Endometrium (tissue), 2 donors: ENCODE measurements at regions not wholly inside any gene's neighbourhood (a gene's known extent, or its start where the extent isn't known, plus 50 kb on each side); places are given as distances from the start of the nearest gene placed in this dataset.
"Not testable (repeated sequence)": the region's sequence is repeated elsewhere in the genome, so short reads cannot be mapped to it uniquely, and the experiment has no call there.

Experiments
- FAIRE-seq: peaks from 2 replicates; lab custom pipeline; 2012; peaks lifted over from hg19 to GRCh38; lab: Jason Lieb, UNC
- donor health status: control.
- donor health status: control.

DNA sequence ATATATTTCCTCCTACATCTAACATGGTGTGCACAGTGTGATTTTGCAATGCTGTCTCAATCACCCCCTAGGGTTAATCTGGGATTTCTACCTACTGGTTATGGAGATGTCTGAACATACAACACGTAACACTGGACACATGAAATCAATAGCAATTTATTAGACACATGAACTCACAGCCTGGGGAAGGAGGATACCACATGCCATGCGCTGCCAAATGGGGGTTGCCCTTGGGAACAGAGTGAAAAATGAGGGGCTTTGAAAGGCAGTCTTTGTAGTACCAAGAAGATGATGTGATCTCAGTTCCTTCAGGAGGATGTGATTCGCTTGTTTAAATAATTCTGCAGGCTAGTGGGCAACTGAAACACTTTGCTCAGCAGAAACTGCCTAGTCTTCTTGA is 253.6 kb upstream of the LRRC4C start:
- FAIRE-seq, result no peak

DNA sequence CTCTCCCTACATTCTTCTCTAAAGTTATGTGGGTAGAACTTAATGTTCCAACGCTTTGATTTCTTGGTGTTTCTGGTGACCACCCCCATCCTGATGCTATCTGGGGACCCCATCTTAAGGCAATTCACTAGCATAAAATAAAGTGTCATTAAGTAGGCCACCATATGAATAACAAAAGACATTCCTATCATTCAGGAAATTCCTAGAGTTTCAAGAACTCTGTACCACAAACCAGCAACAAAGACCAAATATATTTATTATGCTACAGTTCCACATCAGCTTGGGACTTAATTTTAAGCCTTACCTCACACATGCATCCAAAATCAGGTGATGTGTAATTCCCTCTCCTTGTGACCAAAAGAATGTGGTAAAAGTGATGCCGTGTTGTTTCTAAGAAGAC is 254.6 kb upstream of the LRRC4C start:
- no peak for FAIRE-seq

- FAIRE-seq, result no peak
These were observed 257.4 kb upstream of the LRRC4C start for GRCh38 chr11:41716862-41717261.

DNA sequence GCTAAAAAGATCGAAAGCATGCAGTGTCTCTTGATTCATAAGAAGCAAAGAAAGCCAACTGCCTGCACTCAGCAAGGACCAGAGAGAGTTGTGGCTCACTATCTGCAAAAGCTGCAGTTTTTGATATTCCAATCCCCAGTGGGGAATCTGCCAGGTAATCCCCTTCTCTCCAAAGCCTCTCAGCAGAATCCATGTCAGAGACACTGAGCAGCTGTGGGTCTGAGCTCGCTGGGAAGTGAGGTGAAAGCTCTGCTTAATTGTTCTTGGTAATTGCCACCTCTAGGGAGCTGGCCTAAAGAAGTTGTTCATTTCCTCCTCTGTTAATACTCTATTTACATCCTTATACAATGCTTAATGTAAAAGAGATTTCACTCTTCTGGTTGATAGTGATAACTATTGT is 261.3 kb upstream of the LRRC4C start:
- no peak for FAIRE-seq

DNA sequence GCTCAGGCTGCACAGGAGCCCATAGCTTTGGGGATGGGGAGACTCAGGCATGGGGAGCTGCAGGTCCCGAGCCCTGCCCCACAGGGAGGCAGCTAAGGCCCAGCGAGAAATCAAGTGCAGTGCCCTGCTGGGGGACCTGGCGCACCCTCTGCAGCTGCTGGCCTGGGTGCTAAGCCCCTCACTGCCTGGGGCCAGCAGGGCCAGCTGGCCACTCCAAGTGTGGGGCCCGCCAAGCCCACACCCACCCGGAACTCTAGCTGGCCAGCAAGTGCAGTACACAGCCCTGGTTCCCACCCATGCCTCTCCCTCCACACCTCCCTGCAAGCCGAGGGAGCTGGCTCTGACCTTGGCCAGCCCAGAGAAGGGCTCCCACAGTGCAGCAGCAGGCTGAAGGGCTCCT is 268.7 kb upstream of the LRRC4C start:
- FAIRE-seq, result not testable (repeated sequence)

- FAIRE-seq, result no peak
These were observed 315.8 kb upstream of the LRRC4C start for GRCh38 chr11:41775296-41775695.

DNA sequence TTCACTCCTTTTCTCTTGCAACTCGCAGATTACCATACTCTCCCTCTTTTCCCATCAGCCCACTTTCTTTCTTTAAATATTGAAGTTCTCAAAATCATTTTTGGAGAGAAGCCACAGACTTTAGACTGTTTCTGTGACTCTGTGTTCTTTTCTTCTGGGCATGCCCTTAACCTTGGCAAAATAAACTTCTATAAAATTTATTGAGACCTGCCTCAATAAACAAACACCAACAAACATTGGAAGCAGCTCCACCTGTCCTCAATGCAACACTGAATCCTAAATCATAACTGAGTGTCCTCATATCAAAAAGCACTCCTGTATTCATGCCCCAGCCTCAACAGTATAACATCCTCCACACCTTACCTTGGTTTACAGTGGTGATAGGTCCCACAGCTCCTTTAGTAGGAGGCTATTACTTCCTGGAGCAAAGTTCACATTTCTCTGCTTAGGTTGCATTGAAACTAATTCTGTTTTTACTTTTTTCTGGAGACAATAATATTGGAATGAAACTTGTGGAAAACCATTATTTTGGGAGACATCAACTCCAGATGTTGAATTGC is 320.0 kb upstream of the LRRC4C start:
- FAIRE-seq, result no peak

DNA sequence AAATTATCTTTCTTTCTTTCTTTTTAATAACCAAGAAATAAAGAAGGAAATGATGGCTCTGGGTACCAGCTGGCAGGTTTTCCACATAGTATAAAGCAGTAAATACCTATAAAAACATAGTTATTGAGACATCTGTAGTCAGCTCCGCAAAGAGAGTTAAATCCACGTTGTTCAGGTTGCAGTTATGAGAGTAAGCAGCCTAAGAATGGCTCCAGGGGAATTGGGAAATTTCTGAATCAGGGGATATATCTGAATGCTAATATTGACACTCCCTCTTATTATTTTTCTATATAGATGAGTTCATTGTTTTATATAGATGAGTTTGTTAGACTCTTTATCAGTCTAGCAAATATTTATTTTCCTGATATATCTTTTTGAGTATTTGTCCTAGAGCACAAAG is 322.0 kb upstream of the LRRC4C start:
- FAIRE-seq, result no peak

GRCh38 chr11:41784513-41785335 is 325.3 kb upstream of the LRRC4C start:
- no peak for FAIRE-seq

- no peak for FAIRE-seq
These were observed 326.6 kb upstream of the LRRC4C start for GRCh38 chr11:41786087-41786486.

DNA sequence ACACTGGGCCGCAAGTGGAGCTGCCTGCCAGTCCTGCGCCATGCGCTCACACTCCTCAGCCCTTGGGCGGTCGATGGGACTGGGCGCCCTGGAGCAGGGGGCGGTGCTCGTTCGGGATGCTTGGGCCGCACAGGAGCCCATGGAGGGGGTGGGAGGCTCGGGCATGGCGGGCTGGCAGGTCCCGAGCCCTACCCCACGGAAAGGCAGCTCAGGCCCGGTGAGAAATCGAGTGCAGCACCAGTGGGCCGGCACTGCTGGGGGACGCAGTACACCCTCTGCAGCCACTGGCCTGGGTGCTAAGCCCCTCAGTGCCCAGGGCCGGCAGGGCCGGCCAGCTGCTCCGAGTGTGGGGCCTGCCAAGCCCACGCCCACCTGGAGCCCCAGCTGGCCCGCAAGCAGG is 328.7 kb upstream of the LRRC4C start:
- no peak for FAIRE-seq

DNA sequence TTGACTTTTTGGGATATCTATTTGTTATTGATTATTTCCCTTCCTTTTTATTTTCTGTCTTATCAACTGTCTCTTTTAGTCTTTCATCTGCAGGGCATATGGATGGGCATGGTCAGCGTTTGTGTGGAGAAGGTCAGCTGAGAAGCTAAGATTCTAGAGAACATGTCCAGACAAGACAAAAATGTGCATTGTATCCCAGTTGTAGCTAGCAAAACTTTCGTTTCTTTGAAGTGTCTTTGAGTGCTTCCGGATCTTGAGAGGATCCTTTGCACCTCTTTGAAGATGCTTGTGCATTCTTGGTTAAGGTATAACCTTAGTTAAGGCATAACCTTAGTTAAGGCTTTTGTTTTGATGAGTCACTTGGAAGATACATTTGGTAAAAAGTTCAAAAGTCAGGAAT is 329.9 kb upstream of the LRRC4C start:
- FAIRE-seq, result no peak

GRCh38 chr11:41795004-41795403 is 335.6 kb upstream of the LRRC4C start:
- no peak for FAIRE-seq

DNA sequence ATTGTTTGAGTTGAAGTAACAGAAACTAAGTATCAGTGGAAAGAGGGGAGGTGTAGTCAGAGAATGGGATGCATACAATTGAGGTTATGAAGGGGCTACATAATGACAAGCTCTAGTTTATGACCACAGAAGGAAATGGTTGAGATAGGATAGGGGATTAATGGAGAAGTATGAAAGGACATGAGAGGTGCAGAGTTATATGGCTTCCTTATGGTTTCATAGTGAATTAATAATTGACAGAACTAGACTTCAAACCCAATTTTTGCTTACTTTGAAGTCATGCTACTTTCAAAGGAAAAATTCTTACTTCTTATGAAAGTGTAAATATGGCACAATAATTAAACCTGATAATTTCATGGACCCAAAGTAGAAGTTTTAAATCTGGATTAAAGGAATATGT is 340.3 kb upstream of the LRRC4C start:
- no peak for FAIRE-seq

GRCh38 chr11:41803895-41804294 is 344.4 kb upstream of the LRRC4C start:
- FAIRE-seq, result no peak

- FAIRE-seq, result peak; percentile 94
These were observed 356.9 kb upstream of the LRRC4C start for GRCh38 chr11:41816396-41816795.

DNA sequence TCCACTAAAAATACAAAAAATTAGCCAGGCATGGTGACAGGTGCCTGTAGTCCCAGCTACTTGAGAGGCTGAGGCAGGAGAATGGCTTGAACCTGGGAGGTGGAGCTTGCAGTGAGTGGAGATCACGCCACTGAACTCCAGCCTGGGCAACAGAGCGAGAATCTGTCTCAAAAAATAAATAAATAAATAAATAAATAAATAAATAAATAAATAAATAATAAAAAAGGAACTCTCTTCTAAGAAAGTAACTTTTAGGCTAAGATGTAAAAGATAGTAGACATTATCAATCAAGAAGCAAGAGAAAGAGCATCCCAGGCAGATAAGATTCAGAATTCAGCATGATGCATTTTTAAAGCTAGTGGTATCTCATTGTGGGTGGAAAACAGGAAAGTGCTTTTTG is 364.8 kb upstream of the LRRC4C start:
- not testable (repeated sequence) for FAIRE-seq

DNA sequence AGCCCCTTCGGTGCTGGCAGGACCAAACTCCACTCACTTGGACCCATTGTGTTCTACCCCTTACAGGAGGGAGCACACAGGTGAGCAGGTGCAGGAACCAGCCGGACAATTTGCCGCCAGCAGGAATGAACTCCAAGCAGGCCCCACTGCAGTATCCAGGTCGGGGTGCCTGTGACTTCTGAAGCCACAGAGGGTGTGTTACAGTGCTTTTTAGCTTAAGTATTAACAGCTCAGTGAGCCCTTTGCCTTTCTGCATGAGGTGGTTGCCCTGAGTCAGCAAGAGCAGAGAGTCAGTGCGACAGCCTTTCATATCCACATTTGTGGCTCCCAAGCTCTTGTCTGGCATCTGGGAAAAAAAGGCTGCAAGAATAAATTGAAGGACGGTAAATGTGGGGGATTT is 366.6 kb upstream of the LRRC4C start:
- no peak for FAIRE-seq

- no peak for FAIRE-seq
These were observed 377.0 kb upstream of the LRRC4C start for GRCh38 chr11:41836431-41836830.

DNA sequence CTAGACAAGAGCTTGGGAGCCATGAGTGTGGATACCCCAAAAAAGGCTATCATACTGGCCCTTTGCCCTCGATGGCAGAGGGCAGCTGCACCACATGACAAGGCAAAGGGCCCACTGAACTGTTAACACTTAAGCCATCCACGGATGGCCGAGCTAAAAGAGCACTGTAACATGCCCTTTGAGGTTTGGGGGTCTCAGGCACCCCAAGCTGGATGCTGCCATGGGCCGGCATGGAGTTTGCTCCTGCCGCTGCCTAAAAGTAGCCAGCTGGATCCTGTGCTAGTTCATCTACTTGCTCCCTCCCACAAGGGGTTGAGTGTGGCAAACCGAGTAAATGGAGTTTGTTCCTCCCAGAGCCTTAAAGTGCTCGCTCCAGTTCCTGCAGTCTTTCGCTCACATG is 383.2 kb upstream of the LRRC4C start:
- FAIRE-seq, result no peak

GRCh38 chr11:41845066-41845465 is 385.6 kb upstream of the LRRC4C start:
- no peak for FAIRE-seq

- FAIRE-seq, result no peak
These were observed 388.9 kb upstream of the LRRC4C start for GRCh38 chr11:41848349-41848748.

DNA sequence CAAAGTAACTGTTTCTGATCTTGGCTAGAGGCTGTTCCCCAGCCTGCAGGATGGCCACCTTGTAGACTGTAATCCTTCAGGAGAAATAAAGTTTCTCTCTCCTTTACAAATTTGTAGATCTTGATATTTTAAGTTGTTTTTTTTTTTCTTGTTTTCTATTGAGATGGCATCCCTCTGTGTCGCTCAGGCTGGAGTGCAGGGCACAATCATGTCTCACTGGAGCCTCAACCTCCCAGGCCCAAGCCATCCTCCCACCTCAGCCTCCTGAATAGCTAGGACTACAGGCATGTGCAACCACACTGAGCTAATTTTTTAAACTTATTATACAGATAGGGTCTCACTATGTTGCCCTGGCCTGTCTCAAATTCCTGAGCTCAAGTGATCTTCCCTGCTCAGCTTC is 389.8 kb upstream of the LRRC4C start:
- FAIRE-seq, result no peak

DNA sequence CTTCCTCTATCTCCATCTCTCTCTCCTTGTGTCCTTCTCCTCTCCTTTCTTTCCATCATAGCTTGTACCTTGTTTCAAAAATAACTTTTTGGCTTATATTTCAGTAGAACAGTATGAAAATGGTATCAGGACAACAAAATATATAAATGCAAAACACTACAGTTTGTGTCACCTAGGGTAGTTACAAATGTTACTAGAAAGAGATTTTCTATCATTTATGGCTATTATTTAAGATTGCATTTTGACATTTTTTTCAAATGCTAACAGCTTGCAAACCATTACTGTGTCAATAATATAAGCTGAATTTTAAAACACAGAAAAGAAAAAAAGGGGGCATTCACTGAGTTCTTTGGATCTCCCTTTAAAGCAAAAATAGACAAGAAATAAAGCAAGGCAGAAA is 392.3 kb upstream of the LRRC4C start:
- no peak for FAIRE-seq
